CD14-positive monocyte (primary cell): ENCODE measurements at regions not wholly inside any gene's neighbourhood (a gene's known extent, or its start where the extent isn't known, plus 50 kb on each side); places are given as distances from the start of the nearest gene placed in this dataset.

ENCODE experiments used
- DNase-seq, 3 donors: peaks; one replicate each; pipeline ENCODE4 v3.0.0-alpha.2; 2011 to 2022
- H2AFZ ChIP-seq: 2 replicates; pipeline ENCODE4 v1.6.0; 2012; ENCODE audit warnings: mild to moderate bottlenecking, low read depth, low read length, inconsistent platforms; ENCODE audit not compliant: insufficient read depth, poor library complexity, severe bottlenecking
- H3K27ac ChIP-seq, 2 donors: 1 replicate in 1 of 2; 2 replicates in 1 of 2; pipeline ENCODE4 v1.5.1; 2012 to 2013; ENCODE audit warnings: low read length in 2 of 2, control low read depth in 1 of 2, inconsistent platforms in 1 of 2, low read depth in 1 of 2, mild to moderate bottlenecking in 1 of 2
- H3K27me3 ChIP-seq, 2 donors: one replicate each; pipeline versions ENCODE4 v1.6.0 to v1.6.1; 2011 to 2013; ENCODE audit warnings: low read length in 2 of 2; ENCODE audit not compliant: control insufficient read depth in 2 of 2, insufficient read depth in 2 of 2
- H3K36me3 ChIP-seq, 2 donors: replicated peaks in 1 of 2; 1 replicate in 1 of 2; 2 replicates in 1 of 2; pipeline versions ENCODE4 v1.5.1 to v1.6.1; 2012 to 2013; ENCODE audit warnings: low read length in 2 of 2, control low read depth in 1 of 2, inconsistent platforms in 1 of 2, mild to moderate bottlenecking in 1 of 2; ENCODE audit not compliant: insufficient read depth in 2 of 2, control insufficient read depth in 1 of 2
- H3K4me1 ChIP-seq, 2 donors: 1 replicate in 1 of 2; 2 replicates in 1 of 2; pipeline versions ENCODE4 v1.5.1 to v1.6.1; 2012 to 2013; ENCODE audit warnings: low read length in 2 of 2, control low read depth in 1 of 2, inconsistent platforms in 1 of 2, mild to moderate bottlenecking in 1 of 2, moderate library complexity in 1 of 2; ENCODE audit not compliant: insufficient read depth in 2 of 2, control insufficient read depth in 1 of 2
- H3K4me2 ChIP-seq: replicated peaks from 2 replicates; pipeline ENCODE3; 2012; ENCODE audit warnings: low read length, moderate library complexity, mild to moderate bottlenecking; ENCODE audit not compliant: poor library complexity, severe bottlenecking; ENCODE audit errors: extremely low read depth
- H3K4me3 ChIP-seq, 3 experiments: fragments of 200-600 bp in 1 of 3; sonication (generic) in 1 of 3; replicated peaks in 1 of 3; 1 replicate in 2 of 3; 2 replicates in 1 of 3; pipeline ENCODE4 v1.5.1; 2011 to 2013; ENCODE audit warnings: low read length in 3 of 3, mild to moderate bottlenecking in 3 of 3, control low read depth in 2 of 3, low read depth in 2 of 3, inconsistent platforms in 1 of 3, moderate library complexity in 1 of 3
- H3K79me2 ChIP-seq: 2 replicates; pipeline ENCODE4 v1.6.0; 2012; ENCODE audit warnings: mild to moderate bottlenecking, control low read depth, inconsistent platforms, low read length, moderate library complexity; ENCODE audit not compliant: insufficient read depth
- H3K9ac ChIP-seq: 2 replicates; pipeline ENCODE4 v1.6.0; 2017; ENCODE audit warnings: low read length, mild to moderate bottlenecking; ENCODE audit not compliant: insufficient read depth, poor library complexity, severe bottlenecking
- H3K9me3 ChIP-seq, 2 donors: replicated peaks in 1 of 2; 1 replicate in 1 of 2; 2 replicates in 1 of 2; pipeline versions ENCODE4 v1.5.1 to v1.6.1; 2012 to 2013; ENCODE audit warnings: low read length in 2 of 2, control low read depth in 1 of 2; ENCODE audit not compliant: control insufficient read depth in 1 of 2, insufficient read depth in 1 of 2
- H4K20me1 ChIP-seq: 2 replicates; pipeline ENCODE4 v1.6.0; 2012; ENCODE audit warnings: mild to moderate bottlenecking, low read length, control low read depth, moderate library complexity; ENCODE audit not compliant: insufficient read depth
- H3K27ac Mint-ChIP-seq, 7 donors: one replicate each; pipeline ENCODE4 v1.8.0; 2020; ENCODE audit warnings: mild to moderate bottlenecking in 7 of 7, mixed read lengths in 7 of 7, moderate library complexity in 6 of 7, inconsistent platforms in 2 of 7
- H3K27me3 Mint-ChIP-seq, 3 donors: one replicate each; pipeline ENCODE4 v1.8.0; 2021 to 2022; ENCODE audit warnings: low read depth in 3 of 3, mild to moderate bottlenecking in 3 of 3, mixed read lengths in 3 of 3, moderate library complexity in 3 of 3, inconsistent platforms in 1 of 3
- H3K36me3 Mint-ChIP-seq, 2 donors: one replicate each; pipeline ENCODE4 v1.8.0; 2020; ENCODE audit warnings: mixed read lengths in 2 of 2, inconsistent platforms in 1 of 2, mild to moderate bottlenecking in 1 of 2
- H3K4me1 Mint-ChIP-seq: one replicate; pipeline ENCODE4 v1.8.0; 2020; ENCODE audit warnings: mild to moderate bottlenecking, mixed read lengths
- H3K4me3 Mint-ChIP-seq, 2 donors: one replicate each; pipeline ENCODE4 v1.8.0; 2020; ENCODE audit warnings: mild to moderate bottlenecking in 2 of 2, mixed read lengths in 2 of 2, moderate library complexity in 1 of 2
- H3K9me3 Mint-ChIP-seq, 7 donors: one replicate each; pipeline ENCODE4 v1.8.0; 2020 to 2022; ENCODE audit warnings: mixed read lengths in 7 of 7, mild to moderate bottlenecking in 6 of 7, moderate library complexity in 6 of 7, inconsistent platforms in 2 of 7
- WGBS: methylation state at CpG from one replicate; pipeline ENCODE4 v1.1.5; 2013; ENCODE audit warnings: missing lambda C conversion rate; ENCODE audit not compliant: insufficient coverage; 5-methylcytosine and 5-hydroxymethylcytosine counted together
- intact Hi-C, 2 donors: fragments of 100-400 bp; cut with micrococcal nuclease; formaldehyde crosslinking; loops; one replicate each; pipeline versions ENCODE4 v1.15.0 to v1.15.1; 2023
- TF ChIP-seq, protein P1 (sequence below): fragments of 200-600 bp; IDR thresholded peaks from one replicate; pipeline ENCODE4 v1.8.0; 2022; ENCODE audit warnings: antibody characterized with exemption, mild to moderate bottlenecking

DNA sequence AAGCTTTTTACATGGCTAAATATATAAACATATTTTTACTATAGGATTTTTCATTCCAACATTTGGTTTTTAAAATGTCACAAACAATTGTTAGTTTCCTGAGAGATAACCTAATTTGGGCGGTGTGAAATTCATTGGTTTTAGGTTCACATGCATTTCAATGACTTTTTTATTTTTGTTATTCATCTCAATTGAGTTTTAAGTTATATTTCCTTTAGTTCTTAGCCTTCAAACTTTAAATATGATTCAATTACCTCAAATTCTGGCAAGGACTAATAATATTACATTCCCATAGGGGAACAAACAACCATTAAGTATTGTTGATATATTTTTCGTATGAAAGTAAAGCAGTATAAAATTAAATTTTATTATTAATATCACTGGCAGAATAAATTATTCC, 265.3 kb downstream of the SLITRK6 start:
- Histone ChIP-seq H3K9me3 (no peaks in the 10 kb centered on the region), H3K79me2 (no peaks in the 10 kb centered on the region), H2AFZ (no peak overlapping the region), H3K4me1 (no peaks in the 10 kb centered on the region), H3K4me3 (no peak overlapping the region), H3K27ac (no peak overlapping the region), H4K20me1 (no peaks in the 10 kb centered on the region), H3K36me3 (no peaks in the 10 kb centered on the region), H3K9ac (no peak overlapping the region), H3K27me3 (no peaks in the 10 kb centered on the region), H3K4me2 (no peak overlapping the region)
- Mint-ChIP-seq H3K36me3 (no peaks in the 10 kb centered on the region), H3K27me3 (no peaks in the 10 kb centered on the region), H3K27ac (no peak overlapping the region), H3K4me1 (no peaks in the 10 kb centered on the region), H3K9me3 (peaks cover 0 to 2% (median 0%) of the 10 kb centered on the region in 7 donors), H3K4me3 (no peak overlapping the region)
- intact Hi-C loops: no loop called here
- WGBS: no CpG with 5 or more reads among the region's 2 CpGs
- TF ChIP-seq, protein P1, sequence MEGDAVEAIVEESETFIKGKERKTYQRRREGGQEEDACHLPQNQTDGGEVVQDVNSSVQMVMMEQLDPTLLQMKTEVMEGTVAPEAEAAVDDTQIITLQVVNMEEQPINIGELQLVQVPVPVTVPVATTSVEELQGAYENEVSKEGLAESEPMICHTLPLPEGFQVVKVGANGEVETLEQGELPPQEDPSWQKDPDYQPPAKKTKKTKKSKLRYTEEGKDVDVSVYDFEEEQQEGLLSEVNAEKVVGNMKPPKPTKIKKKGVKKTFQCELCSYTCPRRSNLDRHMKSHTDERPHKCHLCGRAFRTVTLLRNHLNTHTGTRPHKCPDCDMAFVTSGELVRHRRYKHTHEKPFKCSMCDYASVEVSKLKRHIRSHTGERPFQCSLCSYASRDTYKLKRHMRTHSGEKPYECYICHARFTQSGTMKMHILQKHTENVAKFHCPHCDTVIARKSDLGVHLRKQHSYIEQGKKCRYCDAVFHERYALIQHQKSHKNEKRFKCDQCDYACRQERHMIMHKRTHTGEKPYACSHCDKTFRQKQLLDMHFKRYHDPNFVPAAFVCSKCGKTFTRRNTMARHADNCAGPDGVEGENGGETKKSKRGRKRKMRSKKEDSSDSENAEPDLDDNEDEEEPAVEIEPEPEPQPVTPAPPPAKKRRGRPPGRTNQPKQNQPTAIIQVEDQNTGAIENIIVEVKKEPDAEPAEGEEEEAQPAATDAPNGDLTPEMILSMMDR: no peak
- DNase-seq: no peak

- Histone ChIP-seq H3K4me3 (no peak overlapping the region), H3K27ac (no peak overlapping the region), H3K4me2 (no peak overlapping the region), H3K9me3 (no peaks in the 10 kb centered on the region), H3K27me3 (no peaks in the 10 kb centered on the region), H3K4me1 (no peaks in the 10 kb centered on the region), H3K9ac (no peak overlapping the region), H3K79me2 (no peaks in the 10 kb centered on the region), H2AFZ (no peak overlapping the region), H4K20me1 (no peaks in the 10 kb centered on the region), H3K36me3 (no peaks in the 10 kb centered on the region)
- WGBS: 88% methylated on average over 2 of the region's 2 CpGs
- H3K9me3 Mint-ChIP-seq: peaks cover 0 to 2% (median 1%) of the 10 kb centered on the region in 7 donors
- H3K4me3 Mint-ChIP-seq: no peak overlapping the region
- no peaks in the 10 kb centered on the region for H3K27me3 Mint-ChIP-seq
- intact Hi-C loops: no loop called here
- no peaks in the 10 kb centered on the region for H3K36me3 Mint-ChIP-seq
- H3K4me1 Mint-ChIP-seq: no peaks in the 10 kb centered on the region
- no peak for DNase-seq
- TF ChIP-seq, protein P1: no peak
- H3K27ac Mint-ChIP-seq: no peak overlapping the region
These were observed 270.0 kb downstream of the SLITRK6 start for GRCh38 chr13:85529218-85529594.
